ENCODE measurements at regions not wholly inside any gene's neighbourhood (a gene's known extent, or its start where the extent isn't known, plus 50 kb on each side); places are given as distances from the start of the nearest gene placed in this dataset.

DNA sequence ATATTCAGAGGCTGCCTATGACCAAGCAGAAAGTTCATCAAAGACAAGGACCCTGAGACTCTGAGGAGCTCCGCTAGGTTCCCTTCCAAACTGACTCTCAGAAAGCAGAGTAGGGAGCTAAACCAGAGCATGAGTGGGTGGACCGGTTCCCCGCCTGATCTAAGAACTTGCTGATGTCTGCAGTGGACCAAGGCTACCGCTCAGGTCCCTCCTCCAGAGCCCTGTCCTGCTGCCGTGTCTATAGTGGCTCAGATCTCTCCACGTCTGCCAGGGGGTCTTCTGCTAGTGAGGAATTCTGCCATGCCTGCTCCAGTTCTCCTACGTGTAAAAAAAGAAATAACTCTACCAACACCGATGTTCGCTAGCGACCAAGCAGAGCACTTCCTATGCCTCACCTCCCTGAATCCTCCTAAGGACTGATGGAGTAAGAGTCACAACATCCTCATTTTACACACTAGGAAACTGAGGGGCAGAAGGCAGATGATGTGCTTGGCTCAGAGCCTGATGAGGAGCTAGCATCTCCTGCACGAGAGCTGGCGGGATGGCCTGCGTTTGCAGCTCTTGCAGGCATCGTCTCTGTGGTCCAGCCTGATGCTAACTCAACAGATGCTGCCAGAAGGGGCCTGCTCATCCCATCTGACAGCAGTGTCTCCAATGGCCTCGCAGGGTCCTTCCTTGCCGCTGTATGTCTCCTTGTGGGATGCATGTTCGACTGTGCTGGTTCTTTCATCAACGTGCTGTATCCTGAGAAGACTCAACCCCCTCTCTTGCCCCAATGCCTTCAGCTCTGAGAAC lies 265.5 kb downstream of the C16orf95 start:
- Mint-ChIP-seq H3K36me3 (peaks cover 0 to 5% (median 3%) of the 10 kb centered on the region in 3 donors), H3K27ac (peak overlapping the region in 1 of 10 donors; percentile 80), H3K9me3 (peaks cover 0 to 9% (median 5%) of the 10 kb centered on the region in 9 donors), H3K27me3 (peaks cover 14 to 24% (median 16%) of the 10 kb centered on the region in 5 donors), H3K4me3 (no peak overlapping the region), H3K4me1 (peaks cover 0 to 2% (median 0%) of the 10 kb centered on the region in 4 donors)
- ATAC-seq, result no peak
- POLR2A ChIA-PET, result no interaction called here
- peak in 1 of 10 donors; percentile 51 for DNase-seq

DNA sequence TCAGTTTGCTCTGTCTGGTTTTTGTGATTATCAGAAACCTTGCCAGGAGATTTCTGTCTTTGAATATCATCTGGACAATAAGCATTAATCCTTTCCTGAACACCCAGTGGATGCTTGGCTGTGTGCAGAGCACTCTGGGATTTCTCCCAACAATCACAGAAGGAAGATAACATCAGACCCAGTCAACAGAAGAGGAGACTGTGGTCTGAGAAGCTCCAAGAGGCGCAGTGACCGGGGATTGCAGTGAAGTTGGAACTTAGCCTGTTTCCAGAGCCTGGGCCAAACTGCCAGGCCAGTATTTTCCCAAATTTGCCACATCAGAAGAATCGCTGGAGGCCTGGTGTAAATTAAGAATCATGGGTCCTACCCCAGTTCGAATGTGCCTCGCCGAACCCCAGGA lies 264.7 kb downstream of the C16orf95 start:
- ATAC-seq, result no peak
- POLR2A ChIA-PET, result no interaction called here
- Mint-ChIP-seq H3K27me3 (peaks cover 14 to 24% (median 18%) of the 10 kb centered on the region in 5 donors), H3K27ac (no peak overlapping the region), H3K9me3 (peaks cover 0 to 9% (median 5%) of the 10 kb centered on the region in 9 donors), H3K4me3 (no peak overlapping the region), H3K36me3 (peaks cover 0 to 5% (median 3%) of the 10 kb centered on the region in 3 donors), H3K4me1 (peaks cover 0 to 2% (median 0%) of the 10 kb centered on the region in 4 donors)
- no peak for DNase-seq

DNA sequence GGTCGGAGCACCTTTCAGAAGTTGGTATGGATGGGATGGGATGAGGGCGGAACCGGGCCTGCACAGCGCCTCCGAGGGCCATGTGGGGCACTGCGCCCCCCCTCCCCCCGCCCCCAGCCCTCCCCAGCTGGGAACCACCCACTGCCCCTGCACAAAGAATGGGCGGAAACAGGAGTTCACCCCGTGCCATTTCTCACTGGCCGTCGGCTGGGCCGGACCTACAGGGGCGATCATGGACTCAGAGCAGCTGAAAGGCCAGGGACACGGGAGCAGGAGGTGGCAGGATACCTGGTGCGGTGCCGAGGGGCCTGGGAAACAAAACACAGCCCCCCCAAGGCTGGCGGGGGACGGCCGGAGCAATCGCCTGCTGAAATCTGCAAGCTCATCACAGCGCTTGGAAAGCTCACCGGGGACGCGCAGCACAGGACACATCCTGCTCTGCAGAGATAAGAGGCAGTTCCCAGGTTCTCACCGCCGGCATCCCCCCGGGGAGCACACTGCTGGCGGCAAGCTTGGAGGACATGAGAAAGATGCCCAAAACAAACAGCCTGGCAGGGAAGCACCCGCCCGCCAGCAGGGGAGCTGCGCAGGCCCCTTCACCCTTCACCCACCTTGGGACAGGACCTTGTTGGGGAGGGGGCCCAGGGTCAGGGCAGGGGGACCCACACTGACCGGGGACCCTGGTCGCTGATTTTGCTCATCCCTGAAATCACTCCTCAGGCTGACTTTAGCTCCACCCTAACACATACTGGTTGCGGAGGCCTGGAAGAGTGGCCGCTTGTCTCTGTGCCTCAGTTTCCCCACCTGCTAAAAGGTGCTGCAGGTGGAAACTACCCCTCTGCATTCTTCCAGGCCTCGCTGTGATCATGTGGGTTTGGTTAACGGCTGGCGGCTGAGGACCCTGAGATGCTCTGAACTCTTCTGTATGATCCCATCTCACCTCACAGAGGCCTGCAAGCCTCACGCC lies 263.9 kb downstream of the C16orf95 start:
- peak overlapping the region in 2 of 10 donors; percentile 15 to 37 for H3K27ac Mint-ChIP-seq
- peaks cover 0 to 5% (median 3%) of the 10 kb centered on the region in 3 donors for H3K36me3 Mint-ChIP-seq
- peaks cover 0 to 9% (median 5%) of the 10 kb centered on the region in 9 donors for H3K9me3 Mint-ChIP-seq
- DNase-seq (peak in 1 of 10 donors; percentile 50), ATAC-seq (no peak)
- no peak overlapping the region for H3K4me3 Mint-ChIP-seq
- H3K4me1 Mint-ChIP-seq, result peaks cover 0 to 2% (median 0%) of the 10 kb centered on the region in 4 donors
- H3K27me3 Mint-ChIP-seq, result peaks cover 14 to 27% (median 21%) of the 10 kb centered on the region in 5 donors
- POLR2A ChIA-PET, result no interaction called here

DNA sequence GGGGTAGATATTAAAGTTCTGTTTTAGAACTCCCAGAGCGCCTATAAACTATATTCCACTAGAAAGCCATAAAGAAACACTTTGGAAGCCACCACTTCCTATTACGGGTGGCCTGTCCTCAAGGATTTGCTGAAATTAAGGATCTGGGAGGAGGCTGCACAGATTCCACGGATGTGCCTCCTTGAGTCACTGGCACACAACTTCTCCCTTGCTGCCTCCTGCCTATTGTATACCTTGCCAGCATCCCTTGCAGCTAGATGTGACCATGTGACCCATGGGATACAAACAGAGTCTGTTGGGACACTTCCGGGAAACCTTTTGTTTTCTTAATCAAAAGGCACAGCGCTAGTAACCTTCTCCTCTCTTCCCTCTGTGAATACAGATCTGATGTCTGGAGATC lies 263.0 kb downstream of the C16orf95 start:
- POLR2A ChIA-PET, result no interaction called here

DNA sequence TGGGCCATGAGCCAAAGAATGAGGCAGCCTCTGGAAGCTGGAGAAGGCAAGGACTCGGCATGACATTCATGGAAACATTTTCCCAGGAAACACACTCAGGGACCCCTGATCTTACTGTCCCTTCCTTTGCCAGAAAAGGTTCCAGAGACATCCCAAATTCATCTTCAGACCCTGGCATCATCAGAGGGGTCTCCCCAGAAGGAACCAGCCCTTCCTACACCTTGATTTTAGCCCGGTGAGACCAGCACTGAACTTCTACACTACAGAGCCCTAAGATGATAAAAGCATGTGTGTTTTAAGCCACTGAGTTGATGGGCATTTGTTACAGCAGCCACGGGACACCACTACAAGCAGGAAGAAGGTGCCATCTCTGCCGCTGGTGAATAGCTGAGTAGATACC lies 262.3 kb downstream of the C16orf95 start:
- POLR2A ChIA-PET, result no interaction called here
- peaks cover 0 to 9% (median 5%) of the 10 kb centered on the region in 9 donors for H3K9me3 Mint-ChIP-seq

More for the DNA sequence above, 263.0 kb downstream of the C16orf95 start:
- DNase-seq (peak in 1 of 10 donors; percentile 6), ATAC-seq (no peak)
- Mint-ChIP-seq H3K9me3 (peaks cover 0 to 9% (median 5%) of the 10 kb centered on the region in 9 donors), H3K27me3 (peaks cover 14 to 35% (median 25%) of the 10 kb centered on the region in 5 donors), H3K36me3 (peaks cover 0 to 5% (median 3%) of the 10 kb centered on the region in 3 donors), H3K4me3 (no peak overlapping the region), H3K4me1 (peaks cover 0 to 1% (median 0%) of the 10 kb centered on the region in 4 donors), H3K27ac (peak overlapping the region in 1 of 10 donors; percentile 19)

DNA sequence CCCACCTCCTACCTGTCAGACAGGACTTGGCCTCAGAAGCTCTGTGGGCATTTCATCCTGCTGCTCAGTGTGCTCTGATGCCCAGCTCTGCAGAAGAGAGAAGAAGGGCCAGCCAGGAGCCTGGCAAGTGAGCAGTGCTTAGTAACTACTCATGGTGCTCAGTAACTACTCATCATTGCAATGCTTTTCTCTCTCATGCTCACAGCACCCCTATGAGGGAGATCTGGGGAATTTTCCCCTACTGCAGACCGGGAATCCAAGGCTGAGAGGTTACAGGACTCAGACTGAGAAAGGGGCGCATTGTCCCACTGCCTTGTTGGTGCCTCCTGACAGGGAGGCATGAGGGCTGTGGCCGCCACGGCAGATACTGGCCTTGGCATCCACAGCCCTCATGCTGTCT lies 261.1 kb downstream of the C16orf95 start:
- peak in 1 of 10 donors; percentile 9 for DNase-seq
- H3K36me3 Mint-ChIP-seq, result peaks cover 0 to 5% (median 3%) of the 10 kb centered on the region in 3 donors
- H3K4me3 Mint-ChIP-seq, result no peak overlapping the region
- no peak overlapping the region for H3K27ac Mint-ChIP-seq
- peaks cover 0 to 9% (median 5%) of the 10 kb centered on the region in 9 donors for H3K9me3 Mint-ChIP-seq
- POLR2A ChIA-PET, result no interaction called here
- H3K4me1 Mint-ChIP-seq, result peaks cover 0 to 7% (median 3%) of the 10 kb centered on the region in 4 donors
- ATAC-seq, result no peak
- H3K27me3 Mint-ChIP-seq, result peaks cover 15 to 54% (median 36%) of the 10 kb centered on the region in 5 donors

More for the DNA sequence above, 262.3 kb downstream of the C16orf95 start:
- H3K36me3 Mint-ChIP-seq, result peaks cover 0 to 5% (median 3%) of the 10 kb centered on the region in 3 donors
- ATAC-seq (no peak), DNase-seq (no peak)
- peaks cover 14 to 42% (median 31%) of the 10 kb centered on the region in 5 donors for H3K27me3 Mint-ChIP-seq
- peaks cover 0 to 1% (median 0%) of the 10 kb centered on the region in 4 donors for H3K4me1 Mint-ChIP-seq
- no peak overlapping the region for H3K27ac Mint-ChIP-seq
- H3K4me3 Mint-ChIP-seq, result no peak overlapping the region

DNA sequence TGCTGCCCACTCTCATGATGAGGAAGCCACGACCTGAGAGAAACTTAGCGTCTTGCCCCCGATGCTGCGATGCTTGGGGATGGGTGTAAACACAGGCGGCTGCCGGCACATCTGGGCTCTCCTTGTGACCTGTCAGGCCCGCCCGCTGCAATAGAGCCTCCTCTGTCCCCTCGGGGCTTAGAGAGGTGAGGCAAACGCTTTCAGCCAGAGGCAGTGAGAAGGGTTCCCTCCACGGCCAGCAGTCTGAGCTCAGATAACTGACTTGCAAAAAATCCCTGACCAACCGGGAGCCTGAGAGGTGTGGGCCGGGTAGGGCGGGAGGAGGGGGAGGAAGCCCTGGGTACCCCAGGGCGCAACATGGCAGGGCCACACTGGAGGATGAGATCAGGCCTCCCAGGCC lies 260.6 kb downstream of the C16orf95 start:
- no peak for ATAC-seq
- Mint-ChIP-seq H3K27ac (no peak overlapping the region), H3K9me3 (peaks cover 0 to 9% (median 5%) of the 10 kb centered on the region in 9 donors), H3K27me3 (peaks cover 18 to 54% (median 36%) of the 10 kb centered on the region in 5 donors), H3K4me1 (peaks cover 0 to 7% (median 3%) of the 10 kb centered on the region in 4 donors), H3K4me3 (no peak overlapping the region), H3K36me3 (peaks cover 0 to 5% (median 3%) of the 10 kb centered on the region in 3 donors)
- DNase-seq, result peak in 1 of 10 donors; percentile 62
- POLR2A ChIA-PET, result no interaction called here

DNA sequence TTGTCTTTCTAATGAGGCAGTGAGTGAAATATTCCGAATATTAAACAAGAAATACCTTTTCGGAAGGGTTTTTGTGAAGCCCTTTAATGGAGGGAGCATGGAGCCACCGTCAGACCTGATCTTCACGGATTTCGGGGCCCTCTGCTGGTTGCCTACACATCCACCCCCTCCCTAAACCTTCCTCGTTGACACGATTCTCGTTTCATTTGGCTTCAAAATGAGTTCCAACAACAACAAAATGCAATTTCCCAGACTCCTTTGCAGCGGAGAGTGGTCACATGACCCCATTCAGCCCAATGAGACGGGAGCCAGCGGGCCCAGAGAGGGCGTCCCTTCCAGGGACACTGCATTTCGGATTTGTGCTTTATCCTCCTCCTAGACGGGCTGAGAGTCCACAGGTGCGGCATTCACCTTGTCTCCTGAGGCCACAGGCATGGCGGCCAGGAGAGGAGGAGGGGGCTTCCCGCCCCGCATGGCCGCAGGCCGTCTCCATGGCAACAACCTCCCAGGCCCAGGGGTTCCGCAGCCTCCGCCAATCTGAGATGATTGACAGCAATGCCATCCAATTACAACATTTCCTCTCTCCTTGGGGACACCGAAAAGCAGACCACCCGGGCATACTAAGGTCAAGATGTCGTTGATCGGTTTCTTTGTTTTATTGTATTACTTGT lies 259.8 kb downstream of the C16orf95 start:
- H3K27me3 Mint-ChIP-seq, result peaks cover 19 to 56% (median 38%) of the 10 kb centered on the region in 5 donors
- H3K27ac Mint-ChIP-seq, result peak overlapping the region in 1 of 10 donors; percentile 5

DNA sequence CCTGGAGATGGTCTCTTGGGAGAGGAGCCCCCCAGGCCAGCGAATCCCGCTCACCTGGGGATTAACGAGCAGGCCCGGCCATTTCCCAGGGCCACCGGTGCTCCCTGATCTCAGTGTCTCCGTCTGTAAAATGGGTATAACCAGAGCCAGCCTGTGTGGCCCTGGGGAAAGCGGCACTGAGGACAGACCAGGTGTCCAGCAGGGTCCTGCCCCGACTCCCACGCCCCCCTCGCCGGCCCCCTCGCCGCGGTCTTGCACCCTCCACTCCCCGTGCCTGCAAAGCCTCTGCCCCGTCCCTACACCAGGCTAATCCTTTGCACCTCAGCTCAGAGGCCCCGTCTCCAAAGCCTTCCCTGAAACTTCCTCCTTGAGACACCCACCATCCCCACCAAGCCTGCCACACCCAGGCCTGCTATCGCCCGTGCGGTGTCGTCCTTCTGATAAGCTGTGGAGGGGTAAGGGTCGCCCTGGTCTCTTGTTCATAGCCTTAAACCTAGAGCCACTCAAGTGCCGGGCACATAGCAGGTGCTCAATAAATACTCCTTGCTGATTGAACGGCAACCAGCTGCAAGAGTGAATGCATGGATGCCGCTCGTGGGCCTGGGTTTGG lies 259.1 kb downstream of the C16orf95 start:
- DNase-seq (peak in 1 of 10 donors; percentile 41), ATAC-seq (no peak)
- Mint-ChIP-seq H3K9me3 (peaks cover 0 to 9% (median 5%) of the 10 kb centered on the region in 9 donors), H3K4me1 (peaks cover 0 to 8% (median 3%) of the 10 kb centered on the region in 4 donors), H3K27me3 (peaks cover 20 to 63% (median 41%) of the 10 kb centered on the region in 5 donors), H3K36me3 (peaks cover 0 to 5% (median 3%) of the 10 kb centered on the region in 3 donors), H3K27ac (no peak overlapping the region), H3K4me3 (no peak overlapping the region)
- POLR2A ChIA-PET, result no interaction called here

More for the DNA sequence above, 259.8 kb downstream of the C16orf95 start:
- no peak for ATAC-seq
- peaks cover 0 to 9% (median 5%) of the 10 kb centered on the region in 9 donors for H3K9me3 Mint-ChIP-seq
- H3K4me3 Mint-ChIP-seq, result no peak overlapping the region
- POLR2A ChIA-PET, result no interaction called here
- peak in 1 of 10 donors; percentile 51 for DNase-seq
- H3K36me3 Mint-ChIP-seq, result peaks cover 0 to 5% (median 3%) of the 10 kb centered on the region in 3 donors
- H3K4me1 Mint-ChIP-seq, result peaks cover 0 to 7% (median 3%) of the 10 kb centered on the region in 4 donors

DNA sequence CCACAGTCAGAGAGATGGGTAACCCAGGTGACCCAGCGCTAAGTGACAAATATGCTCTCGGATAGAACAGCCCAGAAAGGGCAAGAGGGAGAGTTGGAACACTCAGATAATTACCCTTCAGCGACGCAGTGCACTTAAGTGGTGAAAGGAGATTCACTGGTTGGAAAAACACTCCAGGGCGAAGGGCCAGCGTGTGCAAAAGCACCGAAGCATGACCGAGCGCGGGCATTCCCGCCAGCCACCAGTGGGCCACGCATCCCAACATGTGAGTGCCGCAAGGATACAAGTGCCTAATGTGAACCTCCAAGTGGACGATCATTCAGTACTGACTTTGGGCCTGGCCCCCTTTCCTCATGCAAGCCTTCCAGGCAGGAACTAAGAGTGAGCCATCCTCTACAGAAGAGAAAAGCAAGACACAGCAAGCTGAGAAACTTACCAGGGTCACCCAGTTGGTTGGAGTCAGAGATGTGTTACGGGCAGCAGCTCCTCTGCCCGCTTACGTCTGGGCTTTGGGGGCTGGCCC lies 258.4 kb downstream of the C16orf95 start:
- peaks cover 0 to 8% (median 3%) of the 10 kb centered on the region in 4 donors for H3K4me1 Mint-ChIP-seq
- DNase-seq (peak in 1 of 10 donors; percentile 37), ATAC-seq (no peak)
- peaks cover 19 to 66% (median 44%) of the 10 kb centered on the region in 5 donors for H3K27me3 Mint-ChIP-seq
- peaks cover 0 to 5% (median 3%) of the 10 kb centered on the region in 3 donors for H3K36me3 Mint-ChIP-seq
- no peak overlapping the region for H3K27ac Mint-ChIP-seq
- POLR2A ChIA-PET, result no interaction called here
- no peak overlapping the region for H3K4me3 Mint-ChIP-seq
- peaks cover 0 to 9% (median 5%) of the 10 kb centered on the region in 9 donors for H3K9me3 Mint-ChIP-seq
